ENCODE measurements at regions not wholly inside any gene's neighbourhood (a gene's known extent, or its start where the extent isn't known, plus 50 kb on each side); places are given as distances from the start of the nearest gene placed in this dataset.

GRCh38 chr5:135642934-135643333 is 64.1 kb upstream of the CXCL14 start:
- ATAC-seq (no peak), DNase-seq (no peak)
- no peaks in the 10 kb centered on the region for H3K4me1 ChIP-seq
- TF ChIP-seq CTCF (IDR thresholded peaks at IDR 0.05) (no peak), POLR2A (IDR thresholded peaks at IDR 0.05) (no peak)
- no peak overlapping the region for H3K27ac ChIP-seq
- H3K4me3 ChIP-seq: no peak overlapping the region
- H3K27me3 ChIP-seq: no peaks in the 10 kb centered on the region
- WGBS, 2 donors: 85 to 86% methylated on average over 10 of the region's 10 CpGs
- H3K9me3 ChIP-seq: no peaks in the 10 kb centered on the region
- intact Hi-C loops (cut with DNase I): no loop called here
- no peaks in the 10 kb centered on the region for H3K36me3 ChIP-seq (replicated peaks in 1 of 2; ENCODE audit: insufficient read depth in 1 of 2, low read depth in 2 of 2)

DNA sequence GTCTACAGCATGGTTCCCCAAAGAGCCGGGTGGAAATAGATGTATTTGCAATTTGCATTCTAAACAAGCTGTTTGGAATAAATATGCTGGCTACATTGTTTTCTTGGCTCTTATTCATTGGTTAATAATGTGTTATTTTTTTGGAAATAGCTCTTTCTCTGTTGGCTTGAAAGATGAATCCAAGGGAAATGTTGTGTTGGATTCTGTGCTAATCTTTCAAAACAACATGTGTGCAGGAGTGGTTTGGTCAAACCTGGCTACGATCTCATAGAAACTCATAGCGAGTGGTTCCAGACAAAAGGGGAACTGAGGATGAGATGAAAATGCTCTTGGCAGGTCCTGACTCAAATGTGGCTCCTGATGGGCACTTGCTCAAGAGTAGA is 63.7 kb upstream of the CXCL14 start:
- no peak overlapping the region for H3K27ac ChIP-seq
- no peaks in the 10 kb centered on the region for H3K4me1 ChIP-seq
- DNase-seq: no peak
- no peak for ATAC-seq
- no peak overlapping the region for H3K4me3 ChIP-seq
- no peaks in the 10 kb centered on the region for H3K36me3 ChIP-seq (replicated peaks in 1 of 2; ENCODE audit: insufficient read depth in 1 of 2, low read depth in 2 of 2)
- no peaks in the 10 kb centered on the region for H3K27me3 ChIP-seq
- H3K9me3 ChIP-seq: no peaks in the 10 kb centered on the region
- no peak for TF ChIP-seq POLR2A (IDR thresholded peaks at IDR 0.05)
- no peak for TF ChIP-seq CTCF (IDR thresholded peaks at IDR 0.05)
- intact Hi-C loops (cut with DNase I): no loop called here
- WGBS, 2 donors: 53 to 72% methylated on average over 3 of the region's 3 CpGs

DNA sequence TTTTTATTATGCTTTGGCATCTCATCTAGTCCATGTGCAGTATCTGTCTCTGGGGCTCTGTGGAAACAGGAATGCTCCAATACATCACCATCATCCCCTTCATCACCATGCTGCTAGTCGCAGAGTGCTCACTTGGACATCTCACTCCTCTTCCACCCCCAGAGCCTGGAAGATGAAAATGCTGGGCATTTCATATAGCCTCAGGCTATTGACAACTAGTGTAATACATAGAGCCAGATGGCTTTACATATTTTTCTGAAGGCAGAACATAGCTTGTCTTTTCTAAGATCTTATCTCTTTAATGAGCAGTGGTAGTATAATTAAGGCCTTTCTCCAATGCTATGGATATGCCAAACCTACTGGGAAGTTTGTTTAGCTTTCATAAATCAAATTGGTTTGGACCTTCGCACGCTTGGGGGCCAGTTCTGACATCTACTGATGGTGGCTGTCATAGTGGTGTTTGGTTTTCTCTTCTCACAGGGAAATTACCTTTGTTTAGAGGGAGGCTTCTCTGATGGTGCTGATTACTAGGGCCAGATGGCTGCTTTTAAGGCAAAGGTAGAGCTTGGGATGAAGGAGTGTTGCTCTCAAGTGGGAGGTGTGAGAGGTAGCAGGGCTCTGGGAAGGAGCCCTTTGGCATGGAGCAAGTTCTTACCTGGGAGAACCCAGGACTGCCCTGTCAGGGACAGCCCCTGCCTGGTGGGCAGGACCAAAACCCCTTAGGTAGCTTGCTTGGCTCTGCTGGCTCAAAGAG is 63.1 kb upstream of the CXCL14 start:
- 41 to 55% methylated on average over 3 of the region's 3 CpGs for WGBS, 2 donors
- H3K27me3 ChIP-seq: no peaks in the 10 kb centered on the region
- ATAC-seq (no peak), DNase-seq (no peak)
- no peaks in the 10 kb centered on the region for H3K36me3 ChIP-seq (replicated peaks in 1 of 2; ENCODE audit: insufficient read depth in 1 of 2, low read depth in 2 of 2)
- H3K4me1 ChIP-seq: no peaks in the 10 kb centered on the region
- H3K4me3 ChIP-seq: no peak overlapping the region
- no peak for TF ChIP-seq POLR2A (IDR thresholded peaks at IDR 0.05)
- TF ChIP-seq CTCF (IDR thresholded peaks at IDR 0.05): no peak
- no peak overlapping the region for H3K27ac ChIP-seq
- intact Hi-C loops (cut with DNase I): no loop called here
- no peaks in the 10 kb centered on the region for H3K9me3 ChIP-seq

GRCh38 chr5:135641319-135641718 is 62.5 kb upstream of the CXCL14 start:
- 76 to 86% methylated on average over 1 of the region's 1 CpG for WGBS, 2 donors
- TF ChIP-seq POLR2A (IDR thresholded peaks at IDR 0.05) (no peak), CTCF (IDR thresholded peaks at IDR 0.05) (no peak)
- Histone ChIP-seq H3K36me3 (replicated peaks in 1 of 2; ENCODE audit: insufficient read depth in 1 of 2, low read depth in 2 of 2) (no peaks in the 10 kb centered on the region), H3K27me3 (no peaks in the 10 kb centered on the region), H3K4me1 (no peaks in the 10 kb centered on the region), H3K9me3 (no peaks in the 10 kb centered on the region), H3K27ac (no peak overlapping the region), H3K4me3 (no peak overlapping the region)
- intact Hi-C loops (cut with DNase I): no loop called here
- DNase-seq (no peak), ATAC-seq (no peak)

- H3K27ac ChIP-seq: no peak overlapping the region
- WGBS, 2 donors: 30 to 38% methylated on average over 5 of the region's 5 CpGs
Measured at GRCh38 chr5:135635451-135635850, 56.7 kb upstream of the CXCL14 start.

More at GRCh38 chr5:135635451-135635850, 56.7 kb upstream of the CXCL14 start:
- intact Hi-C loops (cut with DNase I): no loop called here
- DNase-seq: no peak
- Histone ChIP-seq H3K9me3 (no peaks in the 10 kb centered on the region), H3K27me3 (no peaks in the 10 kb centered on the region), H3K36me3 (replicated peaks in 1 of 2; ENCODE audit: insufficient read depth in 1 of 2, low read depth in 2 of 2) (no peaks in the 10 kb centered on the region), H3K4me3 (no peak overlapping the region), H3K4me1 (no peaks in the 10 kb centered on the region)
- TF ChIP-seq CTCF (IDR thresholded peaks at IDR 0.05) (no peak), POLR2A (IDR thresholded peaks at IDR 0.05) (no peak)
- ATAC-seq: no peak

Measured in body of pancreas (tissue), 4 donors.